Renal cortical epithelial cell (primary cell): ENCODE measurements at regions not wholly inside any gene's neighbourhood (a gene's known extent, or its start where the extent isn't known, plus 50 kb on each side); places are given as distances from the start of the nearest gene placed in this dataset.
"Not testable (repeated sequence)": the region's sequence is repeated elsewhere in the genome, so short reads cannot be mapped to it uniquely, and the experiment has no call there.

ENCODE experiments used
- DNase-seq: peaks from one replicate; pipeline ENCODE4 v3.0.0-alpha.2; 2011; ENCODE audit warnings: low read depth

DNA sequence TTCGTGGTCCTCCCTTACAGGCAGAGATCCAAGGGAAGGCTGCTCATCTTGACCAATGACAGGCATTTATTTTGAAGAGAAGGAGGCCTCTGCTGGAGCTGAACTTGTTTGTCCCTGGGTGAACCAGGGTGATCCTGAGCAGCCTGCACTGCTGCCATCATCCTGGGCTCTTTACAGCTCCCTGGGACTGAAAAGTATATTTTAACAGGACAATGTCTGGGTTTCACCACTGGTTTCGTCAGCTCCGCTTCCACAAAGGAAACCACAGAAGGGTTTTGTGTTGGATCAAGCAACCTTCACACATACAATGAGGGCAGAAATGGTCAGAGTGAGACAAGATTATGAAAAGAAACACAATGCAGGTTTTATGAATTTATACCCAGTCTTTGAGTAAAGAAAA lies 400.7 kb upstream of the TPM1 start:
- DNase-seq = no peak

DNA sequence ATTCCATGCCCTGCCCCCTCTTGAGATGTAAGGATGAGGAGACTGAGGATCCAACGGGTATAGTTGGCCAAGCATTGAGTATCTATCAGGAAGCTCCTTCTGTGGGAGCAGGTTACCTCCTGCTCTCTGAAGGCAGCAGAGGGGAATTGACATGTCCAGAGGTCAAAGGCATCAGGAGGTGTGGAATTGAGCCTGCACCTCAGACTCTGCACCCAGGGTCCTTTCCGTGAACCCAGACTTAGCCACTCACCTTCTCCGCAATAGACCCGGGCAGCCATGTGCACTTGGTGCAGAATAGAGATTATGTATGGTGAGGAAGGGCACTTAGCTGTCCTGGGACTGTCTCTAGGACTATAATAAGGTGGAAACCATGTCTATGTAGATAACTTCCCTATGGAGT lies 399.0 kb upstream of the TPM1 start:
- no peak for DNase-seq

DNA sequence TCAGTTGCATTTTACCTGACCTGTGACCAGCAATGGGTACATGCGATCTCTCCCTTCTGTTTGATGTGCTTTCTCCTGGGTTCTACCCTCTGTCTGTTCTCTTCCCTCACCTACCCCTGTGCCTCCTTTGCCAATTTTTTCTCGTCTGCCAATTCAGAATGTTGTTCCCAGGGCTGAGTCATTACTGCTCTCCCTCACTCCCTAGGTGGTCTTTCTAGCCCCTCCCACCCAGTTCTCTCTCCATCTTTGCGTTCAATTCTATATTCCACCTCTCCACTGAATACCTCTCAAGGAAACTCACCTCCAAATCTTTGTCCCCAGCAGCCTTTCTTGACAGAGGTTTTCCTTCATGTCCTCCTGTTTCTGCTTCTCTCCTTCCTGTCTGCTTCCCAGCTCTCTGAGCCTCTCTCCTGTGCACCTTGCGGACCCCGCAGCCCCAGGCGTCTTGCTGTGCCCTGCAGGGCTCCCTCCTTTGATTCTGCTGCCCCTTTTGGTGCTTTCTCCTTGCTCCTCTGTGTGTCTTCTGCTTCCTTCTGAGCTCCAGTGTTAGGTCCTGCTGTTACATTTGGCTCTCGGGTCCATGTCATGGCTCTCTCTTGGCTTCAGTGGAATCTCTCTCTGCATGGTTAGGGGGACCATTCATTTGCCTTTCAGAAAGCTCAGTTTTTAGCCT lies 398.2 kb upstream of the TPM1 start:
- no peak for DNase-seq

DNA sequence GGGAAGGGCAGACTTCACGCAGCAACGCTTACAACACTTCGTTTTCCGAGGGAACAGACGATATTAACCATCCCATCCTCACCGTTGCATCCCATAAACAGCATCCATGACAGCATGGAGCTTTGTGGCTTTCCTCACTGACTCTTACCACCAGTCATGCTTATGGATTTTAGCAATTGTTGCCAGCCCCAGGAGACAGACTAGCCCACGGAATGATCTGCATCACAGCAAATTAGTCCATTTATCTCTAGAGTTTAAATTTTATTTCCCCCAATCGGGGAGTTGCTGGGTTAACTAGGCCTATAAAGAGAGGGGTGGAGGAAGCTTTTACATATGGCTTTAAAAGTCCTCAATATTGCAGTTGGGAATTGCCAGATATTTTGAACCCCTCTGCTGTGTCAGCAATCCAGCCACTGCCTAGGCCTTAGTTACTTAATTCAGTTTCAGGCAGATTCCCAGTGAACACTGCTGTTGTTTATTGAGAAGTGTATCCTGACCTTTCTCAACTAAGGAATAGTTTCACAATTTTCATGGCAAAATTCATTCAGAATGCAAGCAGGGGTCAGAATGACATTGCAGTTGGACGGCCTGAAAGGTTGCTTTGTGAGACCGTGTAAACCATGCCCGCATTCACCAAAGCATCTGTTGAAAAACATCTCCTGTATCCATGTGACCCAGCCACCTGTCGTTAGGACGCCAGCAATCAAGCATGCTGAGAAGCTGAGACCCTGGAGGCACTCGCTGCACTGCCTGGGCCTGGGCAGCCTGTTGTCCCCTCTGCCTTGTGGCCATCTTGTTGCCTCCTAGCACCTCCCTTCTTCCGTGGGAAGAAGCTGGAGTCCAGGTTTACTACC lies 397.4 kb upstream of the TPM1 start:
- no peak for DNase-seq

DNA sequence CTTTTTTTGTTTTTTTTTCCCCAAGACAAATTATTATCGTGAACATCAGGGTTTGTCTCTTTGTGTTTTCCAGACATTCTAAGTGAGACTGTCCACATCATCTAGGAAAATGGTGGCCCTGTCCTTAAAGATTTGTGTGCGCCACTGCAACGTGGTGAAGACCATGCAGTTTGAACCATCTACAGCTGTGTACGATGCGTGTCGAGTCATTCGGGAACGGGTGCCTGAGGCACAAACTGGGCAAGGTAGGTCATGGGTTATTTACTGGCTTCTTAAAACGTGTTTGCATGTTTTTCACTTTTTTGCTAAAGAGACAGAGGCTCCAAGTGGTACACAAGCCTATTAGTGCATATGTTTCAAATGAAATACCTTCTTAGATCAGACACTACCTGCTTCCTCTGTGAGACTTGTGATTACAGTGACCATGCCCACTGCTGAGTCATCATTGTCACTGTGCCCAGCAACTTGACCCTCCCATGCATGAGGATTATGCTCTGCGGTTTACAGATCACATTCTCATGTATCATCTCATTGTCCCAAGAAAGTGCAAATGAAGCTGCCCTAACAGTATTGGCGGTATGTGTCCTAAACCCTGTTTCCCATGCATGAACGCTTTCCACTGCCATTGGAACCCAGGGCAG lies 395.2 kb upstream of the TPM1 start:
- peak; percentile 92 for DNase-seq

DNA sequence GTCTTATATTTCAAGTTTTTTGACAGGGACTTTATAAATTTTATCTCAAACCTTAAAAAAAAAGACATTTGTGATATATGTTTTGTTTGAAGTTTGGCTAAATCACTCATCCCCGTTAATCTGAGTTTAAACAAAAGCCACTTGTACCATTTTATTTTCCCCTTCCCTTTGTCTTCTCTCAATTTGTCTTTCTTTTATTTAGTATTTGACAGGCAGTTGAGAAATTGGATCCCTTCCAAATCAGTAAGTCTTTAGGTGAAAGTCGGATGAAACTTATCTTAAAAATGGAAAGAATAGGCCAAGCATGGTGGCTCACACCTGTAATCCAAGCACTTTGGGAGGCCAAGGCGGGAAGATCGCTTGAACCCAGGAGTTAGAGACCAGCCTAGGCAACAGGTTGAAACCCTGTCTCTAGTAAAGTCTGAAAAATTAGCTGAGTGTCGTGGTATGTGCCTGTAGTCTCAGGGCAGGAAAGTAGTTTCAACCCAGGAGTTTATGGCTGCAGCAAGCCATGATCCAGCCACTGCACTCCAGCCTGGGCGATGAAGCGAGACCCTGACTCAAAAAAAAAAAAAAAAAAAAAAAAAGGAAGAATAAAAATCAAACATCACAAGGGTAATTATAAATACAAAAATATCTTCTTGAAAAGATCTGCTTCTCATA lies 394.6 kb upstream of the TPM1 start:
- no peak for DNase-seq

DNA sequence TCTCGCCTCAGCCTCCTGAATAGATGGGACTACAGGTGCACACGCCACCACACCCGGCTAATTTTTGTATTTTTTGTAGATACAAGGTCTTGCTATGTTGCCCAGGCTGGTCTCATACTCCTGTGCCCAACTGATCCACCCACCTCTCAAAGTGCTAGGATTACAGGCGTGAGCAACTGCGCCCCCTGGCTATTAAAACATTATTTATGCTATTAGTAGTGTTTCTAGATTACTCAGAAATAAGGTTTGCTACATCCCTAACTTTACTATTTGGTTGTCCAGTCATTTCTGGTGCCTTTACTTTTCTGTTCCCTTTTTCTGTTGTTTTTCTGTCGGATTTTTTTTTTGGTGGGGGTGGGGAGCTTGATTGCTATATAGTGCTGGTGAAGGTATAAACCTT lies 393.6 kb upstream of the TPM1 start:
- no peak for DNase-seq

DNA sequence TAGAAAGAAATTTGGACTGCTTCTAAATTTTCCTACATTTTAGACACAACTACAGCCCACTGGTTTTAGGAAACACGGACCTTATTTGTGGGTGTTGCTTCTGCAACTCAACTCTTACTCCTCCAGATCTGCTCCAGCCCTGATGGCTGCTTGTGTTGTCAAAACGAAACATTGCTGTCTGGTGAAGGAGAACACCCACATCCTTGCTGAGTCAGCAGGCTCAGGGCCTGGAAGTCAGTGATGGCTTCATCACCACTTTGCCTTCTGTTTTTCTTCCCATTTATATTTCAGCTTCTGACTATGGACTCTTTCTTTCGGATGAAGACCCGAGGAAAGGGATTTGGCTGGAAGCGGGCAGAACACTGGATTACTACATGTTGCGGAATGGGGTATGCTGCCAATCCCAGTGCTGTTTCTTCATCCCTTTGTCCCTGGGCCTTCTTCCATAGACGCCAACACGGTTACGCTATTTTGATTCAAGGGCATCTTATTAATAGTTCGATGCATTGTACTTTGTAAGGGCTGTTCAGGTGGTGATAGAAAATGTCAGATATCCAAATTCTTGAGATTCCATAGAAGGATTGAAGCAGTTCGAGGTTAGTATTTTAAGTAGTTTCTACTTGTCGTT lies 392.6 kb upstream of the TPM1 start:
- peak; percentile 83 for DNase-seq

DNA sequence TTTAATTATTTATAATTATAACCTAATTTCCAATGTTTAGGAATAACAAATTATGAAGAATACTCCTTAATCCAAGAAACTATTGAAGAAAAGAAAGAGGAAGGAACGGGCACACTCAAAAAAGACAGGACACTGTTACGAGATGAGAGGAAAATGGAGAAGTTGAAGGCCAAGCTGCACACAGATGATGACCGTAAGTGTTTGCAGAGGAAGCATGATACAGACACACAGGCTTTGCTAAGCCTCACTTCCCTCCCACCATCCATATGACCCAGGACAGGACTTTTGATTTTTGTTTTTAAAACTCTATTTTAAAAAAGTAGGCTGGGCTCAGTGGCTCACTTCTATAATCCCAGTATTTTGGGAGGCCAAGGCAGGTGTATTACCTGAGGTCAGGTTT lies 389.4 kb upstream of the TPM1 start:
- no peak for DNase-seq

DNA sequence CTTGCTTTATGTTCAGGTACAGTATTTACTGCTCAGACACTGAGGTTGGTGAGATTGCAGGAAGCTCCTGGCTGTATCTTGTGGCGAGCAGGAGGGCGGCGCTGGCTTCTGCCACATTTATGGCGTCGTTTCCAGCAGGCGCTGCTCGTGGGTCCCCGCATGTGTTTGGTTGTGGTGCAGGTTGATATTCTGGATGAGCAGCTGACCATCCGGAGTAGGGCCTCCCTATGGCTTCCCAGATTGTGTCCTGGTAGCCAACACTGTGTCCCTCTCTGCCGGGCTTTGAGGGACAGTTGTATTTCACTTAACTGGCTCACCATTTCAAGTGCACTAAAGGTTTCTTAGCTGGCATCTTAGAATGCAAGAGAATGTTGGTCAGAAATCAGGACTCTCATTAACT lies 386.5 kb upstream of the TPM1 start:
- DNase-seq = no peak

DNA sequence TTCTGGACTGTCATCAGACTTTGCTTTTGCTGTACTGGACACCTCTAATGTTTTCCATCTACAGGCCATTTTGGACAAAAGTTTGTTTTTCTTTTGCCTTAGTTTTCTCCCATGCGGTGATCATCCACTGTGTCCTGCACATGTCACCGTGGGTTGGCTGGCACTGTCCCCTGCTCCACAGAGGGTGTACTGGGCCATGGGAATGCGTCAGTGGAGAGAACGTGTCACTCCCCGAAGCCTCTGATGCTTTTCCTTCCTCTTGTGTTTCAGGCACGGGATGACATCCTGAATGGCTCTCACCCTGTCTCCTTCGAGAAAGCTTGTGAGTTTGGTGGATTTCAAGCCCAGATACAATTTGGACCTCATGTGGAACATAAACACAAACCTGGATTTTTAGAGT lies 385.0 kb upstream of the TPM1 start:
- not testable (repeated sequence) for DNase-seq

DNA sequence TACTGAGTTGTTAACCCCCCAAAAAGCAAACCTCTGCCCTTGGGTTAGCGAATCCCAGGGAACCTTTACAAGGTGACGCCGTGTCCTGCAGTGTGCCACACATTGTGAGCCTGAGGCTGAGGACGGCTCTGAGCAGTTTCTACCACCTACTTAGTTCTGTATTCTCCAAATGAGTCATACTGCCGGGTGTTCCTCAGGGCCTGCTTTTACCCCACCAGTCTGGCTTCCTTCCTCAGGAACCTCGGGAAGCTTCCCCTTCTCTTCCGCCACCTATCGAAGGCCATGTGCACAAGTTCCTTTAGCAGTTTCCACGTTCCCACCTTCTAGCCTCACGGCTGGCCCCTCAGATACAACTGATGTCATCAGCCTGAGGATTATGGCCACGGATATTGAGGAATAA lies 384.0 kb upstream of the TPM1 start:
- no peak for DNase-seq

DNA sequence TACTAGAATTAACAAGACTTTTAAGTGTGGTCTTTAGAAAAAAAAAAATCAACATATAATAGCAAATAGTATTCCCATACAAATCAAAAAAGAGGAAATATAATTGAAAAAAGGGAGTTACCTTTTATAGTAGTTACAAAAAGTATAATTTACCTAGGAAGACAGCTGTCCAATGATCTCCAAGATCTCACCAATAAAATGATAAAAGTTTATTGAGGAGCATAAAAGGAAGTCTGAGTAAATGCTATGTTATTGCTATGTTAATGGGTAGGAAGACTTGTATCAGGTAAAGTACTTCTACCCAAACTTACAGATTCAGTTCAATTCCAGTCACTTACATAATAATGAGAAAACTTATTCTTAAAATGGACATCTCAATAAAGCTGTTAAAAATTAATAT lies 379.0 kb upstream of the TPM1 start:
- DNase-seq = no peak

DNA sequence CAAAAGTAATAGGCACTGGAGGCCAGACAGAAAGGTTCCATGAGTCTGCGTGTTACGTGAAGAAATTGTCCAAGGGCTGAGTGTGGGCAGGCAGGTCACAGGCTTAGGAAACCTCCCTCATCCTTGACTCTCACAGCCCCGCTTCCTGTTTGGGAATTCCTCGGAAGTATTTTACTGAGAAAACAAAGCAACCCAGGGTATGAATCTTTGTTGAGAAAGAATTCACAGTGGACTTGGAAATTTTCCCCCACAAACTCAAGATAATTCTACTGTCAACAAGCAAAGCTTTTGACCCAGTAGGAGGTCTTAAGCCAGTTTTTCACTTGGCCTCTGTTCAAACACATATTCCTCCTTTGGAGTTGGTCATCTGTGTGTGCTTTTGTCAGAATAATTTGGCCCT lies 377.1 kb upstream of the TPM1 start:
- DNase-seq = peak; percentile 22

DNA sequence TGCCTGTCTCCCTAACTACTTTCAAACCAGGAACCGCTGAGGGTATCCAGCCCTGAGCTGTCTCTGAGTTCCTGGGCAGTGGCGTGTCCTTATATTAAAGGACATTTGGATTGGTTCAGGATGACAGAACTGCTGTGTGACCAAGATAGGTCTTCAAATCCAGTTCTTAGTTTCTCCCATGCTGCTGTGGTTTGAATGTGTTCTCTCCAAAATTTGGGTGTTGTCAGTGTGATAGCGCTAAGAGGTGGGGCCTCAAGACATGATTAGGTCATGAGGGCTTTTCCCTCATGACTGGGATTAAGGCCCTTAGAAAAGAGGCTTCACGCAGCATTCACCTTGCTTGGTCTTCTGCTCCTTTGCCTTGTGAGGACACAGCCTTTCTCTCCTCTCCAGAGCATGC lies 376.5 kb upstream of the TPM1 start:
- no peak for DNase-seq

DNA sequence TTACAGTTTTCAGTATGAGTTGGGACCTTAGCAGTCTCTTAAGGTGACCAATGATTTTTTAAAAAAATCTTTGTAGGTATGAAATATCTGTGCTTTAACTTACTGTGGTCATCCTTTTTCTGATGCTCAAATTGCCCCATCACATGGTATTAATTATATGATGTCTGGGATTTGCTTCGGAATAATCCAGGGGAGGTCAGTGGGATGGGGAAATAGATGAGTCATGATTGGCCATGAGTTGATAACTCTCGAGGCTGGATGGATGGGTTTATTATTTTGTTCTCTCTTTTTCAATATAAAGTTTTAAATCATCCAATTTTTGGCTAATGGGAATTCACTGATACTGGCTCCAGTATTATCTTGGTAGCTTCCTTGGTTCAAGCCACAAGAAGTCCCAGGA lies 370.3 kb upstream of the TPM1 start:
- DNase-seq = no peak

DNA sequence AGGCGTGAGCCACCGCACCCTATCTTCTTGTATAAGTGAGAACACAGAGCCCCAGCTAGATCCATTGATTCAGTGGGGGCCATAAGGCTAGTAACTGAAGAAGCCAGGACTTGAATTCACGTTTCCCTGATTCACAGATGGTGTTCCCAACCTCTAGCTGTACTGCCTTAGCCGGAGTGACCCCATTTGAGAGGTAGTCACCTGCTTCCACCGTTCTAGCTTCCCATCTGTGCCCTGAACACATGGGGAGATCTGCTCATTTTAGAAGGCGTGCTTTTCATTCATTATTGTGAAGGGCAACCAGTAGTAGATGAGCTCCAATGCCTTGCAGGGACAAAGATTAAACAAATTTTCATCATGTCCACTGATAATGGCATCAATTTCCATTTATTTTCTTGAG lies 365.7 kb upstream of the TPM1 start:
- no peak for DNase-seq

DNA sequence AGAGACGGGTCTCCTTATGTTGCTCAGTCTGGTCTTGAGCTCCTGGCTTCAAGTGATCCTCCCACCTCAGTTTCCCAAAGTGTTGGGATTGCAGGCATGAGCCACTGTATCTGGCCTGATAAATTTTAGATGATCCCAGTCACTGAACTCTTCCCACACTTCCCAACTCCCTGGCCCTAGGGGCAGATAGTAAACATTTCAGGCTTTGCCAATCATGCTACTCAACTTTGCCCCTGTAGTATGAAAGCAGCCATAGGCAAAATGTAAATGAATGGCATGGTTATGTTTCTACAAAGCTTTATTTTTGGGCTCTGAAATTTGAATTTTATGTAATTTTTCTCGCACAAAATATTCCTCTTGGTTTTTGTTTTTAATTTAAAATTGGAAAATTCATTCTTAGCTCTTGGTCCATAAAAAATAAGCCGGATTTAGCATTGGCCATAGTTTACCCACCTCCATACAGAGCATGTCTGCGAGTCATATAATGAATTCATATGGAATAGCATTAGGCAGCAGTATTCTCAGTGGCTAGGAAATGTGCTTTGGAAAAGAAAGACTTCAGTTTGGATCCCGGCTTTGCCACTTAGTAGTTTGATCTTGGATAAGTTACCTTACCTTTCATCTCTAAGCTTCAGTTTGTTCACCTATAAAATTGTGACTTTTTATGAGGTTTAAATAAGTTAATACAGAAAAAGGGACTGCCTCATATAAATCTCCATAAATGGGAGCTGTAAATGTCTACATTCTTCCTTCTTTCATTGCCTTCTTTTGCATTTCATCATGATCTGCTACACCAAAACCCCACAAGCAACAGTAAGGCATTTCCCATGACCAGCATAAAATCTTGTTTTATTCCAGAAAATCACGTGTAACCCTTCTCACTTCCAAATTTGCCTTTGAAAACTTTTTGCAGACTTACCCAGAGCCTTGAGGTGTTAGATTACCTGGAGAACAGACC lies 360.3 kb upstream of the TPM1 start:
- no peak for DNase-seq

DNA sequence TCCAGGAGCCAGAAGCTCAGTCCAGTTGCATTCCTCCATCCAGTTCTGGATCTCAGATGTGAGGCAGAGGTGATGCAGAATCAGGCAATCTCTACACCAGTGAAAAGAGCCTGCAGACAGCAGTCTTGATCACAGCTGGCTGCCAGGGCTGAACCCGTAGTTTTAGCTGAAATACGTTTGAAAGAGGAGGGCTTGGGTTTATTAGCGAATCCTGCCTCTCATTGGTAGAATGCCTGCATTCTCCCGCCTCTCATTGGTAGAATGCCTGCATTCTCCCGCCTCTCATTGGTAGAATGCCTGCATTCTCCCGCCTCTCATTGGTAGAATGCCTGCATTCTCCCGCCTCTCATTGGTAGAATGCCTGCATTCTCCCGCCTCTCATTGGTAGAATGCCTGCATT lies 359.4 kb upstream of the TPM1 start:
- DNase-seq = not testable (repeated sequence)

DNA sequence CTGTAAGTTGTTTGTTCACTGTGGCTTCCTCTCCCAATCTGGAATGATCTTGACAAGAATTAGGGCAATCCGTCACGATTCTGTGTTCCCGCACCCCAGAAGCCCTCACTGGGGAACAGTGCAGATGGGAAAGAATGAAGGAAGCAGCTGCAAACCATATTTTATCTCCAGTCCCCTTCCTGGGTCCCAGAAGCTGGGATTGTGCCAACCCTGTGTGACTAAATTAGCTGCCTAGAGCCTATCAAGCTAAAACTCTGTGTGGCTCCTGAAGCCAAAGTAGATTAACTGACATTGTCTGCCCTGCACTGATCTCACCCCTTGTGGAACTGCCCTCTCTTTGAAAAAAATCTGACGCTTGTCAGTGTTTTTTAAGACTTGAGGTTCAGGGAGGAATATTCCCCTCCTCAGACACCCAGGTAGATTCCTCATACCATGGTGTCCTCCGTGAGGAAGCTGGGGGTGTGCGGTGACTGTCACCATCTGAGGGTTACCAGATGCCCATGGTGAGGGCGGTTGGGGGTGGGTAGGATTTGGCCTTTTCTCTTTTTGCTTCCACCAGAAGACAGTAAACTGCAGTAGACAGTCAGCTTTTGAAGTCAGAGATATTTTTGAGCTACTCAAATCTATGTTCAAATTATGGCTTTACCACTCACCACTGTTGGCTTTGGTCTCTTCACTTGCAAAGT lies 358.3 kb upstream of the TPM1 start:
- DNase-seq = no peak
